Esophagus squamous epithelium (tissue), 4 donors: ENCODE measurements at regions not wholly inside any gene's neighbourhood (a gene's known extent, or its start where the extent isn't known, plus 50 kb on each side); places are given as distances from the start of the nearest gene placed in this dataset.

Experiments used
- CTCF ChIP-seq, 6 experiments: fragments of 450-650 bp in 4 of 6; fragments of 200-600 bp in 2 of 6; sonication (generic) in 2 of 6; IDR thresholded peaks; one replicate each; pipeline ENCODE4 v1.5.1; 2016 to 2019; ENCODE audit warnings: antibody characterized with exemption in 6 of 6, mild to moderate bottlenecking in 4 of 6, moderate library complexity in 4 of 6
- POLR2A ChIP-seq, 4 donors: fragments of 450-650 bp; IDR thresholded peaks; one replicate each; pipeline ENCODE4 v1.6.1; 2017; ENCODE audit warnings: antibody characterized with exemption in 4 of 4, mild to moderate bottlenecking in 4 of 4, moderate library complexity in 3 of 4

- TF ChIP-seq CTCF (IDR thresholded peaks at IDR 0.05) (no peak), POLR2A (IDR thresholded peaks at IDR 0.05) (no peak)
Measured at GRCh38 chr5:163832155-163832554, 326.7 kb downstream of the MAT2B start.
